KOPT-K1 (cell line): ENCODE measurements at regions not wholly inside any gene's neighbourhood (a gene's known extent, or its start where the extent isn't known, plus 50 kb on each side); places are given as distances from the start of the nearest gene placed in this dataset.

ENCODE experiments used
- H3K27ac ChIP-seq: fragments of 200-600 bp; sonication (generic); 2 replicates; pipeline ENCODE4 v1.5.1; 2016; ENCODE audit warnings: antibody characterized with exemption, mild to moderate bottlenecking, low read depth, low read length; ENCODE audit not compliant: poor library complexity, severe bottlenecking
- H3K36me3 ChIP-seq: fragments of 200-600 bp; sonication (generic); 2 replicates; pipeline ENCODE4 v1.5.1; 2017; ENCODE audit warnings: antibody characterized with exemption, mild to moderate bottlenecking, low read length, moderate library complexity; ENCODE audit not compliant: insufficient read depth
- H3K9me3 ChIP-seq: fragments of 200-600 bp; sonication (generic); 2 replicates; pipeline ENCODE4 v1.5.1; 2017; ENCODE audit warnings: antibody characterized with exemption, low read length, mild to moderate bottlenecking; ENCODE audit not compliant: insufficient read depth, poor library complexity, severe bottlenecking

- H3K27ac ChIP-seq, result no peak overlapping the region
- no peaks in the 10 kb centered on the region for H3K36me3 ChIP-seq
- H3K9me3 ChIP-seq, result no peaks in the 10 kb centered on the region
Measured at GRCh38 chr3:78003090-78003489, 963.2 kb downstream of the ROBO2 start.

DNA sequence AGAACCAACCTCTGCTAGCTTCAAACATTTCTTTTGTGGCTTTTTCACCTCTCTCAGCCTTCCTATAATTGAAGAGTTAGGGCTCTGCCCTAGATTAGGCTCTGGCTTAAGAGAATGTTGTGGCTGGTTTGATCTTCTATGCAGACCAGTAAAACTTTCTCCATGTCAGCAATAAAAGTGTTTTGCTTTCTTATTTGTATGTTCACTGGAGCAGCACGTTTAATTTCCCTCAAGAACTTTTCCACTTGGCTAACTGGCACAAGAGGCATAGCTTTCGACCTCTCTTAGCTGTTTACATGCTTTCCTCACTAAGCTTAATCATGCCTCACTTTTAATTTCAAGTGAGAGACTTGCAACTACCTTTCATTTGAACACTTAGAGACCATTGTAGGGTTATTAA, 964.7 kb downstream of the ROBO2 start:
- H3K27ac ChIP-seq, result no peak overlapping the region
- no peaks in the 10 kb centered on the region for H3K9me3 ChIP-seq
- no peaks in the 10 kb centered on the region for H3K36me3 ChIP-seq

DNA sequence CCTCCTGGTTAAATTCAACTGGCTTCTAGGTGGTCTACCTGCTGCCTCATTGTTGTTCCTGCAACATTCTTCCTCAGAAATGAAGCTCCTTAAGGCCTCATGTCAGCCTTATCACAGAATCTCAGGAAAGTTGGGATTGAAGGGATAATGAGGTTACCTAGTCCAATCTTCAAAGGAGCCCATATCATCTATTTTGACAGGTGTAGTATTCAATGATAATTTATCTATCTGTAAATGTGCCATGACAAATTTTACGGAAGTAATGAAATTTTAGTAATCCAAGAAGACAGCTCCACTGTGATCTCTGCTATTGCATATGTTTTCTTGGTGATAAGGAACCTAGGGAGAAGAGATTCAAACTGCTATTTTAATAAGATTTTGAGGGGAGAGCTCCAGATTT, 973.8 kb downstream of the ROBO2 start:
- Histone ChIP-seq H3K27ac (no peak overlapping the region), H3K9me3 (no peaks in the 10 kb centered on the region), H3K36me3 (no peaks in the 10 kb centered on the region)

DNA sequence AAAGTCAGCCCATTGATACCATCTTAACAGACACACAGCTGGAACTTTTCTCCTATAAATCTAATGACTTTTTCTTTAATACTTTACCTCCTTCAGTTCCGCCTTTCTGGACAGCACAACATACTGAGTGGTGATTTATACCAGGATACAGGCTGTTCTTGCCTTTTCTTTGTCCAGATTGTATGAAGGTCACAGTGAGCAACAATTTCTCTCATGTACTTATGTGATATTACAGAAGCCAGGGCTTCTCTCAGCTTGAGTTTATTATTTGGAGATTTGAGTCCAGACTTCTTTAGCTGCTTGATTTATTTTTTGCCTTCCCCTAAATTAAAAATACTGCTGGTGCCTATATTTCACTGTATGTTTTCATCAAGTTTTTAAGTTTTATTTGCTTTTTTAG, 976.0 kb downstream of the ROBO2 start:
- Histone ChIP-seq H3K9me3 (no peaks in the 10 kb centered on the region), H3K36me3 (no peaks in the 10 kb centered on the region), H3K27ac (no peak overlapping the region)

DNA sequence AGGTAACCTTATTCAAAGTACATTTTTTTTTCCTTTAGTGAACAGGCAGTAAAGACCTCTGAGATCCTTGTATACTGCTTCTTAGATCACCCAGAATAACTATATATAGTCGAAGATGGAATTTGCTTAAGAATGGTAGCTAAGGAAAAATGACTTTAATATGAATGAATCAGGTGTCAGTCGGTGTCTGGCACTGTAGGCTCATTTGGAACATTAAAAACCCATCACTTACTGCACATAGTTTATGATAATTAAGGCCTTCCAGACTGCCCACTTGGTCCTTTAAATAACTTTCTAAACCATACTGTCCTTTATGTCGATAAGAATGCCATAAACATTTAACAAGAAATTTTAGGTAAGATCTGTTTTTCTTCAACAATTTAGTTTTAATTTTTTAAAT, 981.8 kb downstream of the ROBO2 start:
- H3K36me3 ChIP-seq, result no peaks in the 10 kb centered on the region

GRCh38 chr3:78022232-78022631, 982.3 kb downstream of the ROBO2 start:
- Histone ChIP-seq H3K9me3 (no peaks in the 10 kb centered on the region), H3K36me3 (no peaks in the 10 kb centered on the region), H3K27ac (no peak overlapping the region)

More for the DNA sequence above, 981.8 kb downstream of the ROBO2 start:
- H3K27ac ChIP-seq, result no peak overlapping the region
- H3K9me3 ChIP-seq, result no peaks in the 10 kb centered on the region

GRCh38 chr3:78023257-78023656, 983.4 kb downstream of the ROBO2 start:
- Histone ChIP-seq H3K9me3 (no peaks in the 10 kb centered on the region), H3K27ac (no peak overlapping the region), H3K36me3 (no peaks in the 10 kb centered on the region)

- Histone ChIP-seq H3K36me3 (no peaks in the 10 kb centered on the region), H3K9me3 (no peaks in the 10 kb centered on the region), H3K27ac (no peak overlapping the region)
Measured at GRCh38 chr3:78025916-78026315, 986.0 kb downstream of the ROBO2 start.

GRCh38 chr3:78026318-78026828, 986.5 kb downstream of the ROBO2 start:
- Histone ChIP-seq H3K9me3 (no peaks in the 10 kb centered on the region), H3K27ac (no peak overlapping the region), H3K36me3 (no peaks in the 10 kb centered on the region)

DNA sequence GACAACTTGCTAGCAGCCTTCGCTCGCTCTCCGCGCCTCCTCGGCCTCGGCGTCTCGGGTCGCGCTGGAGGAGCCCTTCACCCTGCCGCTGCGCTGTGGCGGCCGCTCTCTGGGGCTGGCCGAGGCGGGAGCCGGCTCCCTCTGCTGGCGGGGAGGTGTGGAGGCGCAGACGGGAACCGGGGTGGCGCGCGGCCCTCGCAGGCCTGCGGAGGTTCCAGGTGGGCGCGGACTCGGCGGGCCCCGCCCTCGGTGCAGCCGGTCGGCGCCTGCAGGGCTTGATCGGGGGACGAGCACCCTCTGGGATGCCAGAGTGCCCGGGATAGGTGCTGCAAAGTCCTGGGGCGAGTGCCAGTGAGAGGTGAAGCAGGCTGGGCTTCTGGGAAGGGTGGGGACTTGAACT, 989.9 kb downstream of the ROBO2 start:
- Histone ChIP-seq H3K9me3 (no peaks in the 10 kb centered on the region), H3K36me3 (no peaks in the 10 kb centered on the region), H3K27ac (no peak overlapping the region)

DNA sequence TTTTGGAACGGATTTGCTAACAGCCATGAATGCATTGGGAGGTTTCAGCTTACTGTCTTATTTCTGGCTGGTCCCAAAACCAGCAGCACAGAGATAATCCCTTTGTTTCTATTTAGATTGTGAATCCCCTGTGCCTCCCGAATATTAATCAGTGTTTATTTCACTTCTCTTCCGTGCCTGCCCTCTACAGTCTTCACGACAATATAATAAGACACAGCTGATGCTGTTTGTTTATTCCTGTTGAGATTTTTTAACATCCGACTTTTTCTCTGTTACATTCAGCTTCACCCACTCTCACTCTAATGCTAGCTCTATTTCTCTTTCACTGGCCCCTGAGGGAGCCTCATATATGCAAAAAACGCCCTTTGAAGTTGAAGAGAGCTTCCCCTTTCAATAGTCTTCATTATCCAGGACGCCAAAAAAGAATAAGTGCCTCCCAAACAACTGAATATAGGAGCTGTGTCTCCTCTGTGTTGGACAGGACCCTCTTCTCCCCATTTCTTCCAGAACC, 995.3 kb downstream of the ROBO2 start:
- Histone ChIP-seq H3K27ac (no peak overlapping the region), H3K9me3 (no peaks in the 10 kb centered on the region), H3K36me3 (no peaks in the 10 kb centered on the region)

DNA sequence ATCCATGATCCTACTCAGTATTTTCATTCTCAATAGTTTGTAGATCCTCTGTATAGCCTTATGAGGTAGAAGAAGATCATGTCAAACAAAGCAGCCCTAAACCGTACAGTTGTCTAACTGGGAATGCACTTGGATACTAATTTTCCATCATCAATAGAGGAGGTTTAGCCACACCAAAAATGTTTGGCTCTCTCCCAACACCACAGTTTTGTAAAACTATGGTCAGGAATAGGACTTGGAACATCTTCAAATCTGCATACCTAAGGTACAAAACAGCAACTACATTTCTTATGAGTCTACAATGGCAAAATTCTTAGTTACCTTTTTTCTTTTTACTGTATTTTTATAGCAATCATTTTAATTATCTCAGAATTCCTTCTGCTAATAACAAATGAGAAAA, 1001.6 kb downstream of the ROBO2 start:
- Histone ChIP-seq H3K9me3 (no peaks in the 10 kb centered on the region), H3K36me3 (no peaks in the 10 kb centered on the region), H3K27ac (no peak overlapping the region)

DNA sequence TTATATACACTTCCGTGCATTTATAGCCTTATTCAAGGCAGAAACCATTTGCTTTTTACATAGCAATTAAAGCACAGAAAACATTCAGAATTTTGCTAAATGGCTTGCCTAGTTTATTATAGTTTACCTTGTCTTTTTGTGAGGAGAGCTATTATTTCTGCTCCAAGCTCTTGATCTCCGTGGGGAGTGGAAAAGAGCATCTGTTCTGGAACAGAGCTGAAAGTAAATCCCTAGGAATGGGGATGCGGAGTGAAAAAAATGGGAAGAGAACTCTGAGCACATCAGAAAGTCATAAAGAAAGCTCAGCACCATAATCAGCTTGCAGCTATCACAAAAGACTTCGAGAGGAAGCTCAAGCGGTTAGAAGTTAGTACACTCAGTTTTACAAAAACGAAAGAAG, 1006.7 kb downstream of the ROBO2 start:
- no peaks in the 10 kb centered on the region for H3K9me3 ChIP-seq
- H3K27ac ChIP-seq, result no peak overlapping the region
- no peaks in the 10 kb centered on the region for H3K36me3 ChIP-seq

DNA sequence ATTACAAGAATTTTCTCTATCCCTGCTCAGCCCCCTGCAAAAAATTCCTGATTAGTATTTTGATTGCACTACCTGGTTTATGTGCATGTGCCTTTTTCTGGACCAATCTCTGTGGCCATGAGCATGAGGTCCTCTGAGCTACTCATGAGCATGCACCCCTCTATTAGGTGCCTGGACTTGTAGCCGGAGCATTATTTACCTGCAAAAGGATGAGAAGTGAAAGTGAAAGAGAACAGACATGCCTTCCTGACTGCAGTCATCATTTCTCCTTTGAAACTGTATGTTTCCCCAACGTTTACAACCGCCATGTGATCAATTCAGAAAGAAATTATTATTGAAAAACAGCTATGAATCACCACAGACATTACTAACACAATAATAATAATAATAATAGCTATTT, 1008.8 kb downstream of the ROBO2 start:
- Histone ChIP-seq H3K36me3 (no peaks in the 10 kb centered on the region), H3K27ac (peak overlapping the region; percentile 36), H3K9me3 (no peaks in the 10 kb centered on the region)

DNA sequence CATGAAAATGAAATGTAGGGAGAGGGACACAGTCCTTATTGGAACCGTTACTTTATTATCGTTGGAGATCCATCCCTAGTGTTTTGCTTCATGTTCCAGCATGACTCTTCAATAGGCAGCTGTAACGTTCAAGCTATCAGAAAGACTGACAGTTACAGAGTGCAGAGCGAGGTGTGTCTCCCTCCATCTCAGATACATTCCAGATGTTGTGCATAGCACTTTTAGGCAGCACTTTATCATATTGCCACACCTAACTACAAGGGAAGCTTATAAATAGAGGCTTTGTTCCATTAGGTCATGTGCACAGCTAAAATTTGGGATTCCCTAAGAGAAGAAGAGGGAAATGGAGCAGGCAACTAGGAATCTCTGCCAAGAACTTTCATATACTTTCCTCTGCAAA, 1009.6 kb downstream of the ROBO2 start:
- H3K36me3 ChIP-seq, result no peaks in the 10 kb centered on the region
- H3K27ac ChIP-seq, result no peak overlapping the region
- no peaks in the 10 kb centered on the region for H3K9me3 ChIP-seq

DNA sequence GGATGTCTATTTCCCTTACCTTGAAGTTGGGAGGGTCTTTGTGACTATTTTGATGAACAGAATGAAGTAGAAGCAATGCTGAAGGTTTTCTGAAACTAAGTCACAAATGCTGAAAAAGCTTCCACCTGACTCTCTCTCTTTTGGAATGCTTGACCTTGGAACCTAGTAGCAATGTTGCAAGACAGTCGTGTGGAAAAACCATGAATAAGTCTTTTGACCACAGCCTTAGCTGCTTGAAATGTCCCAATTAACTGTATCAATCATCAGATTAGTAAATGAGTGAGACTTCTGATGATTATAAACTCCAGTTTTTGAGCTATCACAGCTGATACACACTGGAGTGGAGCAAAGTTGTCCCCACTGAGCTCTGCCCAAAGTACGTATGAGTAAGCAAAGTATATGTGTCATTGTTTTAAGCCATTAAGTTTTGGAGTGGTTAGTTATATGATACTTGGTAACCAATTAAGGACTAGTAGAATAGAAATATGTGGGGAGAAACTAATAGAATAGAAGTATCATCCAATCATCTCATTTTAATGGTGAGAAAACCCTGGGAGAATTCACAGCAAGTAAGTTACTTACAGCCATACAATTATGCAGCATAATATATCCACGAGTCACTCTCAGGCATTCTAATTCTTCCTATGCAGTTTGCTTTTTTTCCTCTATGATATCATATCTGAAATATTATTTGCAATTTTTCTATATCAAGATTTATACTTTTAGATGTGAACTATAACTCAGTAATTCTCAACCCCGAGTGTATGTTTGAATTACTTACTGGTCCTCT, 1010.6 kb downstream of the ROBO2 start:
- Histone ChIP-seq H3K9me3 (no peaks in the 10 kb centered on the region), H3K36me3 (no peaks in the 10 kb centered on the region), H3K27ac (no peak overlapping the region)
